ENCODE measurements at regions not wholly inside any gene's neighbourhood (a gene's known extent, or its start where the extent isn't known, plus 50 kb on each side); places are given as distances from the start of the nearest gene placed in this dataset.

- TF ChIP-seq, protein P1, sequence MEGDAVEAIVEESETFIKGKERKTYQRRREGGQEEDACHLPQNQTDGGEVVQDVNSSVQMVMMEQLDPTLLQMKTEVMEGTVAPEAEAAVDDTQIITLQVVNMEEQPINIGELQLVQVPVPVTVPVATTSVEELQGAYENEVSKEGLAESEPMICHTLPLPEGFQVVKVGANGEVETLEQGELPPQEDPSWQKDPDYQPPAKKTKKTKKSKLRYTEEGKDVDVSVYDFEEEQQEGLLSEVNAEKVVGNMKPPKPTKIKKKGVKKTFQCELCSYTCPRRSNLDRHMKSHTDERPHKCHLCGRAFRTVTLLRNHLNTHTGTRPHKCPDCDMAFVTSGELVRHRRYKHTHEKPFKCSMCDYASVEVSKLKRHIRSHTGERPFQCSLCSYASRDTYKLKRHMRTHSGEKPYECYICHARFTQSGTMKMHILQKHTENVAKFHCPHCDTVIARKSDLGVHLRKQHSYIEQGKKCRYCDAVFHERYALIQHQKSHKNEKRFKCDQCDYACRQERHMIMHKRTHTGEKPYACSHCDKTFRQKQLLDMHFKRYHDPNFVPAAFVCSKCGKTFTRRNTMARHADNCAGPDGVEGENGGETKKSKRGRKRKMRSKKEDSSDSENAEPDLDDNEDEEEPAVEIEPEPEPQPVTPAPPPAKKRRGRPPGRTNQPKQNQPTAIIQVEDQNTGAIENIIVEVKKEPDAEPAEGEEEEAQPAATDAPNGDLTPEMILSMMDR (IDR thresholded peaks at IDR 0.05), result no peak
- TF ChIP-seq POLR2A (IDR thresholded peaks at IDR 0.05), result no peak
Measured at GRCh38 chr2:64867253-64867996, 121.8 kb upstream of the SLC1A4 start.
